Right lobe of liver (tissue), 6 donors: ENCODE measurements at regions not wholly inside any gene's neighbourhood (a gene's known extent, or its start where the extent isn't known, plus 50 kb on each side); places are given as distances from the start of the nearest gene placed in this dataset.
A peak's percentile ranks its signal among the peaks of the same experiment; 100 is the strongest.

ENCODE experiments used
- ATAC-seq, 4 donors: fragments of 200-7000 bp; cut with Tn5 transposase; one replicate each; pipeline ENCODE4 v1.9.1; 2020; ENCODE audit warnings: mild to moderate bottlenecking in 4 of 4, moderate library complexity in 4 of 4
- DNase-seq, 3 donors: peaks; one replicate each; pipeline ENCODE4 v3.0.0-alpha.2; 2020
- H3K27ac ChIP-seq, 3 donors: fragments of 200-600 bp; one replicate each; pipeline ENCODE4 v1.8.0; 2022
- H3K27me3 ChIP-seq, 2 donors: fragments of 200-600 bp; one replicate each; pipeline ENCODE4 v1.8.0; 2022
- H3K36me3 ChIP-seq, 4 donors: fragments of 200-600 bp; sonication (generic) in 1 of 4; one replicate each; pipeline versions ENCODE4 v1.5.1 to v1.8.0; 2017 to 2022; ENCODE audit warnings: control low read depth in 1 of 4
- H3K4me1 ChIP-seq, 4 donors: fragments of 200-600 bp; sonication (generic) in 1 of 4; one replicate each; pipeline versions ENCODE4 v1.5.1 to v1.8.0; 2017 to 2022; ENCODE audit warnings: control low read depth in 1 of 4
- H3K4me3 ChIP-seq, 3 donors: fragments of 200-600 bp; one replicate each; pipeline ENCODE4 v1.8.0; 2022
- H3K9me3 ChIP-seq, 4 donors: fragments of 200-600 bp; sonication (generic) in 1 of 4; one replicate each; pipeline versions ENCODE4 v1.5.1 to v1.8.0; 2017 to 2022; ENCODE audit warnings: control low read depth in 1 of 4
- CTCF ChIP-seq, 4 donors: fragments of 200-600 bp in 3 of 4; fragments of 450-650 bp in 1 of 4; IDR thresholded peaks; one replicate each; pipeline versions ENCODE4 v1.5.1 to v1.8.0; 2016 to 2022; ENCODE audit warnings: antibody characterized with exemption in 4 of 4, mild to moderate bottlenecking in 2 of 4
- POLR2A ChIP-seq: fragments of 450-650 bp; IDR thresholded peaks from one replicate; pipeline ENCODE4 v1.6.1; 2017; ENCODE audit warnings: antibody characterized with exemption, mild to moderate bottlenecking
- WGBS: methylation state at CpG from one replicate; pipeline ENCODE4 v1.1.6; 2018; ENCODE audit warnings: low coverage, low lambda C conversion rate; ENCODE audit not compliant: insufficient coverage; ENCODE audit errors: missing lambda C conversion rate; 5-methylcytosine and 5-hydroxymethylcytosine counted together
- intact Hi-C, 2 donors: fragments of 100-400 bp; cut with DNase I; formaldehyde crosslinking; loops; one replicate each; pipeline versions ENCODE4 v1.11.2 to v1.14.1; 2022
- donor health status: DM: no; HTN: yes; CAD: no.
- donor health status: DM: no; HTN: no; CAD: no.
- donor health status: DM: no; HTN: no; CAD: no.
- donor health status: DM: no; HTN: yes; CAD: no.
- donor health status: DM: no; HTN: yes; CAD: no.

GRCh38 chr20:63103402-63104311 lies 96.9 kb upstream of the BHLHE23 start:
- Histone ChIP-seq H3K4me1 (peaks cover 0 to 6% (median 2%) of the 10 kb centered on the region in 4 donors), H3K4me3 (no peak overlapping the region), H3K9me3 (no peaks in the 10 kb centered on the region), H3K27ac (no peak overlapping the region), H3K27me3 (no peaks in the 10 kb centered on the region), H3K36me3 (no peaks in the 10 kb centered on the region)
- no peak for TF ChIP-seq POLR2A
- no peak for TF ChIP-seq CTCF (IDR thresholded peaks at IDR 0.05)
- intact Hi-C loops: no loop called here
- 42% methylated on average over 2 of the region's 21 CpGs for whole genome bisulfite sequencing
- peak in 1 of 3 donors; percentile 22 for DNase-seq
- no peak for ATAC-seq

DNA sequence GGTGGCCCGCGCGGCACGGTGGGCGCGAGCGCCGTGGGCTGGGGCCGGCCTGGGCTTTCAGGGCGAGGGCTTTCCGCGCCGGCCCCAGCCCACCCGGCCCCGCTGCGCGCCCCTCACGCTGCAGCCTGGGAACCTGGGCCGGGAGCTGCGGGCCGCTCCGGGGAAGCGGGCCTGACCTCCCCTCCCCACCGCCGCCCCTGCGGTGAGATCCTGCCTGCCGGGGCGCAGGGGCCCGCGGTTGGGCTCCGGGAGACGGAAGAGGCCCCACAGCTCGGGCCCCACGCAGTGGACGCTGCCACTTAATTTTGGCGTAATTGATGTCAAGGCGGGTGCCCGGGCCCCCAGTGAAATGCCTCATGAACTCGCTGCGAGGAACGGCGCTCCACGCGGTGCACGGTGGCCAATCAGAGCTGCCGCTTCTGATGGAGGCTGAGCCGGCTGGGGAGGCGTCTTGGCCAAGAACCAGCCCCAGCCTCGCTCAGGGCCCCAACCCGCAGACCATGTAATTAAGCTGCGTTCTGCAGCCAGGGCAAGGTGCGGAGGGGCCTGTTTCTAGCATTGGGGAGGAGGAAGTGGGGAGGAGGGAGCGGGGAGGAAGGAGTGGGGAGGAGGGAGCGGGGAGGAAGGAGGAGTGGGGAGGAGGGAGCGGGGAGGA lies 96.1 kb upstream of the BHLHE23 start:
- Histone ChIP-seq H3K9me3 (no peaks in the 10 kb centered on the region), H3K36me3 (no peaks in the 10 kb centered on the region), H3K27me3 (no peaks in the 10 kb centered on the region), H3K27ac (no peak overlapping the region), H3K4me3 (peak overlapping the region; percentile 64 to 67 (median 66)), H3K4me1 (peaks cover 0 to 6% (median 2%) of the 10 kb centered on the region in 4 donors)
- TF ChIP-seq CTCF (IDR thresholded peaks at IDR 0.05) (no peak), POLR2A (peak; percentile 1)
- ATAC-seq (peak in 1 of 4 donors; percentile 18), DNase-seq (peak in 1 of 3 donors; percentile 43)
- WGBS: 15% methylated on average over 21 of the region's 55 CpGs
- intact Hi-C loops: no loop called here

DNA sequence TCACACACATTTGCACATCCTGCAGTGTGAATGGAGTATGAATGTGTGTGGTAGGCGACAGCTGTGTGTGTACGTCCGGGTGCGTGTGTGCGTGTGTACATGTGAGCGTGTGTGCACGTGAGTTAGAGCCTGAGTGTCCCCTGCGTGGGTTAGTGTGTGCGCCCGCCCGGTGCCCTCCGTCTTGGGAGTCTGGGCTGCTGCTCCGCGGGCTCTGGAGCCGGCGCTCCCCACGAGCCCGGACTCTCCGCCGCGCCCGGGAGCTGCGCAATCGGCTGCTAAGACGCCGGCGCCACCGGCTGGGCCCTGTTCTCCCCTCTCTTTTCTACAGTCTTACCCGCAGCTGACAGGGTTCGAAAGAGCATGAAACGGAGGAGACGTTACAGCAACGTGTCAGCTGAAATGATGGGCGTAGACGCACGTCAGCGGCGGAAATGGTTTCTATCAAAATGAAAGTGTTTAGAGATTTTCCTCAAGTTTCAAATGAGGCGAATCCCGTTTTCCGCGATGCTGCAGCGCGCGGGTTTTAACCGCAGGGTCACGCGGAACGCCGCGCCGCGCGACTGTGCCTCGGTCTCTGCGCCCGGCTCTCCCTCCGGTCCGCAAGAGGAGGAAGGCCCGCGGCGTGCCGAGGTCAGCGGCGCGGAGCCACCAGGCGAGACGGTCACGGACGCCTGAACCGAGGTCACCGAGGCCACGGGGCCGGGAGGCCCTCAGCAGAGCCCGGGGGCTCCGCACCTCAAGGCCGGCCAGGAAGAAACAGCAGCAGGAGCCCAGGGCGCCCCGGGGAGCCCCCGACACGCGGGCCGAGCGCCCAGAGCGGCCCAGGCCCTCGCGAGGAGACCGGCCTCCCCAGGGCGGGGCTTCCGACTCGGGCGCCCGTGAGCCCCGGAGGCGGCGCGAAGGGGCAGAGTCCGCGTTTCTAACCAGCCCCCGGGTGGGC lies 95.3 kb upstream of the BHLHE23 start:
- intact Hi-C loops: no loop called here
- WGBS: 0% methylated on average over 14 of the region's 100 CpGs
- TF ChIP-seq POLR2A (peak; percentile 22), CTCF (IDR thresholded peaks at IDR 0.05) (no peak)
- Histone ChIP-seq H3K4me1 (peaks cover 0 to 6% (median 2%) of the 10 kb centered on the region in 4 donors), H3K4me3 (peak overlapping the region; percentile 64 to 67 (median 66)), H3K27me3 (no peaks in the 10 kb centered on the region), H3K9me3 (no peaks in the 10 kb centered on the region), H3K27ac (no peak overlapping the region), H3K36me3 (no peaks in the 10 kb centered on the region)
- ATAC-seq (peak; percentile 61 to 70 (median 66)), DNase-seq (peak; percentile 31 to 57 (median 52))

DNA sequence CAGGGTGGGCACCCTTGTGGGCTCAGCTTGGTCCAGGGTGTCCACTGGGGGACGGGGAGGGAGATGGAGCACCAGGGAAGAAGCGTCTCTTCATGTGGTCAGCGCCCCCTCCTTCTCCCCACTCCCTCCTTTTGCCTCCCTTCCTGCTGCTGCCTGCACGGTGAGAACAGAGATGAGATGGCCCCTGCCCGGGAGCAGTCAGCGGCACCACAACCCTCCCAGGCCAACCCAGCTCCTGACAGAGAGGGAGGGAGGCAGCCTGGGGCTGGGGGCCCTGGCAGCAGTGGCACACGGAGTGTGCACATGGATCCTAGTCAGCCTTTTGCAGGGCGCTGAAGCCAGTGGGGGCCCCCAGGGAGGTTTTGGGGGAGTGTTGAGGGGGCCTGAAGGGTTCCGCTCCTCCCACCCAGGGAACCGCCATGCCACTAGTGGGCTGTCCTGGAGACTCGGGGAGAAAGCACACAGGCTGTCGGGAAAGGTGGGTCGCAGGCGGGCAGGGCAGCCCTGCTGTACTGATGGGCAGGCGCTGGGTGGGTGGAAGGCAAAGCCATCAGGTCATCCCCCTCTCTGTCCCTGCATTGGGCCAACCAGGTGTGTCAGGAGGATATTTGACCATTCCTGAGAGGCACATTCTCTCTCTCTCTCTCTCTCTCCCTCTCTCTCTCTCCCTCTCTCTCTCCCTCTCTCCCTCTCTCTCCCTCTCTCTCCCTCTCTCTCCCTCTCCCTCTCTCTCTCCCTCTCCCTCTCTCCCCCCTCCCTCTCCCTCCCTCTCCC lies 94.3 kb upstream of the BHLHE23 start:
- TF ChIP-seq POLR2A: no peak
- no peak for TF ChIP-seq CTCF (IDR thresholded peaks at IDR 0.05)
- no peaks in the 10 kb centered on the region for H3K9me3 ChIP-seq
- H3K4me3 ChIP-seq: no peak overlapping the region
- intact Hi-C loops: no loop called here
- DNase-seq (peak; percentile 12 to 39 (median 31)), ATAC-seq (no peak)
- no peaks in the 10 kb centered on the region for H3K36me3 ChIP-seq
- H3K27me3 ChIP-seq: no peaks in the 10 kb centered on the region
- H3K4me1 ChIP-seq: peaks cover 0 to 5% (median 2%) of the 10 kb centered on the region in 4 donors
- H3K27ac ChIP-seq: no peak overlapping the region
- WGBS: 80% methylated on average over 1 of the region's 15 CpGs
